NCI-H446 (cell line): ENCODE measurements at regions not wholly inside any gene's neighbourhood (a gene's known extent, or its start where the extent isn't known, plus 50 kb on each side); places are given as distances from the start of the nearest gene placed in this dataset.
"Not testable (repeated sequence)": the region's sequence is repeated elsewhere in the genome, so short reads cannot be mapped to it uniquely, and the experiment has no call there.

Source experiments
- DNase-seq, 2 experiments: peaks; one replicate each; lab custom pipeline; 2025; lab: John Stamatoyannopoulos, UW

DNA sequence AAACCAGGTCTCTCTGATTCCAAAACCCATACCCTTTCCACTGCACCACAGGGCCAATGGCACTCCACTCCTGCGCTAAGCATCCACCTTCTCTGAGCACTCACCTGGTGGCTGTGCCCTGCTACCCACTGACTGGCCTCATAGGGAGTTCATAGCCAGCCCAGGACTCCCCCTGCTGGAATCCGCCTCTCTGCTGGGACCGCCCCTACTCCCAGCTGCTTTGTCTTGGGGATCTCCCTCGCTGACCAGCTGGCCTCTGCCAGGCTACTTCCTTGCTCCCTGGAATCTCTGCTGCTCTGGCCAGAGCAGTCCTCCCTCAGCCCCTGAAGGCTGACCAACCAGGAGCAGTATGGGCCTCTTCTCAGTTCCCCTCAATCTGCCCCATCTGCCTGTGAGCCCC, 129.7 kb downstream of the FAXC start:
- DNase-seq = no peak

DNA sequence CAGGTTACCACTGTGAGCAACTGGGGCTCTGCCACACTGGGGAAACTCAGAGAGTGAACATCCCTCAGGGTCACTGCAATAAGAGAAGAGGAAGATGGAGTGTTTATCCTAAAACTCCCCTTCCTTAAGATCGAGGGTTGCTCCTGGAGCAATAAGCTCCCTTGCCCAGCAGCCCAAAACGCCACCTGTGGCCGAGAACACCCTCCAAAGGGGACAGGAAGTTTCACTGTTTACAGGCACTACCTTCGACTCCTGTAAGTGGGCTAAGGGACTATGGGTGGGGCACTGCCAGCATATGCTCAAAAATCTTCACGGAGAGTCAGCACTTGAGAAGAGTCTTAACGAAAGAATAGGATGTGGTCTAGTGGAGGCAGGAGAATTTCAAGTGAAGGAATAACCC, 132.5 kb downstream of the FAXC start:
- no peak for DNase-seq

DNA sequence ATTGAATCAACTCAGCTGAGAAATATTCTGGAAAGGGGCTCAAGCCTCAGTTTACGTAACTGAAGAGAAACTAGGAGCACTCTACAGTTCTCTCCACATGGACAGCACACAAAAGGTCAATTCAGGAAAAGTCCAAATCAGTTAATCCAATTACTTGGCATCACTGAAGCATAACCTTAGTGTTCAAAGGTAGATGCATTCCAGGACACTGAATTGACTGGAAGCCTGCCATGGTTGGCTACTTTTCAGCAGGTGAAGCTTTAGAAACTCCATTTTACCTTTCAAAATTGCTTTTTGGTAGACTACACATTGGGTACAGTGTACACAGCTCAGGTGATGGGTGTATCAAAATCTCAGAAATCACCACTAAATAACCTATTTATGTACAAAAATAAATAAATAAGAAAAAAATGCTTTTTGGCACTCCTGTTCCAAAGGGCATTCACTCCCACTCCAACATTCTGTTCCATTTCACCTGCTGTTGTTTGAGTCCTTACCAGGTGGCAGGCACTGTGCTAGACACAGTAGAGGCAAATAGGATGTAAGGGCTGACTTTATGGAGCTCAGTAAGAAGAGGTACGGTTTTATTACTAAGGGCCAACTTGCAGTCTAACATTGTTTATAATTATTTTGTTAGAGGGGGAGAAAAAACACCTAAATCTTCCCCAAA, 153.4 kb downstream of the FAXC start:
- no peak for DNase-seq

DNA sequence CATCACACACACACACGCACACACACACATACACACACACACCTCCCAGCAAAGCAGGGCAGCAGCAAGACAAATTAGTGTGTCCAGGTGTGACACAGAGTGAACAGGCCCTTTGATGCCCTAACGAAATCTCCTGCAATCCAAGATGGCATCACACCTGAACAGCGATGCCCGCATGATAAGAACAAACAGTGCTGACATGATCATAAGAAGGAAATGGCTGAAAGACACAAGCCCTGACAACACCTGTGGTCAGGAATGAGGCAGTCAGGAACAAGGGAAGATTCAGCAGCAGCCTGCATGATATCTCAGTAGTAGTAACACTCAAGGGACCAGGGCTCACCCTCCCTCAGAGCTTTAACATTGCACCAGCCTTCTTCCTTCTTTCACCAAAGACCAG, 156.9 kb downstream of the FAXC start:
- DNase-seq = no peak

DNA sequence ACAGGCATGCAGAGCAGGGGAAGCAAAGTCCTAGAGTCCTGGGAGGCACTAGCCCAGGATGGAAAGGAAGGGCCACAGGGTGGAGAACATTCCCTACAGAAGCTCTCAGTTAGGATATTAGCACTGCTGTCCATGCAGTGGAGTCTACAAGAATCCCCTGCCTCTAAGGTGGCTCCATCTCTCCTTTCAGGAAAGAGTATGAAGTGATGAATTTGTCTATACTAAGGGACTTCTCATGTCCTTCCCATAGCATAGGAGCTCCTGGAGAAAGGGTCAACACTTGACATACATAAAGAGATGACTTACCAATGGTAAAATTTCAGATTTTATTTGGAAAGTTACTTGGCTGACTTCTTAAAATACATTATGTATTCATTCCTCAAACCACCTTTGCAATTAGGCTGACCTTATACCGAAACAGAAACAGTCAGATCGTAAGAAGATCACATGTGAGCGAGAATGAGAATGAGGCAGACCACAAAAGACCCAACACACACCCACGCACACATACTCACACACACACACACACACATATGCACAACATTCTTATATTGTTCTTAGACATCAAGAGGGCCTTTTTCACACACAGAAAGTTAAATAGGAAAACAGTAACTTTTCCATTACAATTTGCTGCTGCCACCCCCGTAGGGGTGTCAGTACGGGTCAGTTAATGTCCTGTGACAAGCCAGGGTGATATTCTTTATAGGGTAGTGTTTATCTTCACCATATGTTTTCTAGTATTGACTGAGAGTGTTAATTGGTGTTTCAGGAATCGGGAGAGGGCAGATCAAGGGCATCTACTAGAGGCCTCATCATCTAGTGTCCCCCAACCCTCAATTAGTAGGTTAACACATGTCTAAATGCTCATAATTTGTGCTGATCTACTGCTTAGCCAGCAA, 159.4 kb downstream of the FAXC start:
- DNase-seq = no peak

DNA sequence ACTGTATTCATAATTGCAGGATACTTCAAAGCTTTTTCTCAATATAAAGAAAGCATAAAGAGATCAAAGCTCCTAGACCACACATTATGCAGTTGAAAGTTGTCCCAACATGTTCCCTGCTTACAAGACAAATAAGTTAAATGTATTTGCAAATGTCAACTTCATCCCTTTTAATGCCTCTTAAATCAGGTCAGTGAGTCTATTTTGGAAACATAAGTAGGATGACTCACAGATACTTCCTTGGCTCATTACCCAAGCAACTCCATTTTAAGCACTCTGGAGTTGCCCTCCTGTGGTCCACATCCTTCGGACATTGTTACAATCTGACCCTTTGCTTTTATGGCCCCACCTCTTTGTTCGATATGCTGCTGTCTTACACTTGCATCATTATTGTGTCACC, 162.0 kb downstream of the FAXC start:
- no peak for DNase-seq

DNA sequence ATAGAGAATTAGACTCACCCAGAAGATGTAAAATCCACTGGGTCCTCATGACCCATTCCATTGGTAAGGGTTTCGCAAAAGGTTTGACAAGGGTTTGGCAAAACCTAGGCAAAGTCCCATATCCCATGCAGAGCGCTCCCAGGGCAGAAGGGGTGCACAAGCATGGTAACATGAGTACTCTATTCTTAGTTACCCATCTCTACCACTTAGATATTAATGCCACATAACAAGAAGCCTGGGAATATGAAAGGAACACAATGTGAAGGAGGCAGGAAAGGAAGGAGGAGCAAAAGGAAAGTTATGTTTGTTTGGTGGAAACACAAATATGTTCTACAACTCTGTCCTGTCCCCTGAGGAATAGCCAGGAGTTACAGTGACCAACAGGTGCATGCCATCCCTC, 163.1 kb downstream of the FAXC start:
- DNase-seq = no peak

DNA sequence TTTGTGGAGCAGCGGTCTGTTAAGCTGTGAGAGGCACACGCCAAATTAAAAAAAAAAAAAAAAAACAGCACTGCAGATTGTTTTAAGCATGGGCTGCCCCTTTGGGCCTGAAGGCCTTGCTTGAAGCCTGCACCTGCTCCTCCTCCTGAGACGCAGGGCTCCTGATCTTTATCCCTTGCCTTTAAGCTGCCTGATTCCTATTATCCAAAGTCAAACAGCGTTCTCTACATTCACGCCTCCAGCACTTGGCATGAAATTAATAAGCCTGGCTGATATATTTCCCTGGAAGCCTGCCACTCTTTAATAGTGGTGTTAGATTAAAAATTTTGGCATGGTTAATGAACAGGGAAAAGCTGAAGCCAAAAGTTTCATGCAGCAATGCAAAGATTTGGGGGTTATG, 163.9 kb downstream of the FAXC start:
- DNase-seq = peak; percentile 27 to 63

DNA sequence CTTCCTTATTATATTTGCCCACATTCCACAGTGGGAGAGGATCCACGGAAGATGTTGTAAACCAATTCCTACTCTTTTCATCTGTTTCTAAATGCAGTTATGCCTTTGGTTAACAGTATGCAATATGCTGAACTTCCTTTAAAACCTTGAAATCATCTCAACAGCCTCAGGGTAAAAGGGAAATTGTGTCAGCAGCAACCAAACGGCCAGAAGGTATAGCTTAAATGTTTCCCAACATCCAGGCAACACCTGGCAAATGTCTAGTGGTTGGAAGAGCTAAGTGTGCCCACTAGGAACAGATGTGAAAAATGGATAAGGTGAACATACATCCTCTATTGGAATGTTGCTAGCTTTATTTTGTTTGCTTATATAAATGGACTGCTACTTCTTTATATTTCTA, 164.8 kb downstream of the FAXC start:
- DNase-seq = no peak

DNA sequence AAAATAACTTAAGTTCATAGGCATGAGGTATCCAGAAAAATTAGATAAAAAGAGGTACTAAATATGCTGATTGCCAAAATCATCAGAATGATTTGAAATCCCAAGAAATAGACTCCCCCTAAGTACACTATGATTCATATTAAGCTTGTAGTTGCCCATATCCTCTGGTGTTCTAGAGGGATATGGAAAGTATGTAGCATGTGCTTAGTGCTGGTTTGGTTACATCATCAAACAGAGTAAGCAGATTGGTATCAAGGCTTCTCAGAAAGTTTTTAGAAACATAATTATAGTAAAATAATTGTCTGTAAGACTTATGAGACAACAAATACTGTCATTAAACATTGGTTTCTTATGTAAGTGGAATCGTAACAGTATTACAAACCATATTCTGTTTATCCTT, 166.4 kb downstream of the FAXC start:
- no peak for DNase-seq

DNA sequence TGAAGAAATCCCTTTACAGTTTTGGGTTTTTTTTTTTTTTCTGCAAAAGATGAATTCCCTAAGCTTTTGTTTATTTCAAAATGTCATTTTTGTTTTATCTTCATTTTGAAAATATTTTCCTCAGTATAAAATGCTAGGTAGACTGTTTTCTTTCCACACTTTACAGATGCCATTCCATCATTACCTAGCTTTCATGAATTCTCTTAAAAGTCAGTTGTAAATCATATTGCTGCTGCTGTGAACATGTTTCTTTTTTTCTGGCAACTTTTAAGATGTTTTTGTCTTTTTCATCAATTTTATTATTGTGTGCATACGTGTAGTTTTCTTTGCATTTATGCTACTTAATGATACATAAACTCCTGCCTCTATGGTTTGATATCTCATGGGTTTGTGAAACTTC, 168.3 kb downstream of the FAXC start:
- DNase-seq = no peak

DNA sequence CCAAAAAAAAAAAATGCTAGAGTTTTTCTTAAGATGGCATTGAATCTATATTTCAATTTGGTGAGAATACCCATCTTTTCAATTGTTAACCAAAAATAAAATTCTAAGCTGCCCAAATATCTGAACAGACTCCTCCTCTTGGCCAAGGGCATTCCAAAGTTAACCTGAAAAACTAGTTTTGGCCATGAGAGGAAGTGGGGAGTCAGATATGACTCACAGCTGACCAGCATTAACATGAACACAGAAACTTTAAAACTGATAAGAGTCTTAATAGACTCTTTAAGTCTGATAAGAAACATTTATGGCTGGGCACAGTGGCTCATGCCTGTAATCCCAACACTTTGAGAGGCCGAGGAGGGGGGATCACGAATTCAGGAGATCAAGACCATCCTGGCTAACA, 171.3 kb downstream of the FAXC start:
- no peak for DNase-seq

DNA sequence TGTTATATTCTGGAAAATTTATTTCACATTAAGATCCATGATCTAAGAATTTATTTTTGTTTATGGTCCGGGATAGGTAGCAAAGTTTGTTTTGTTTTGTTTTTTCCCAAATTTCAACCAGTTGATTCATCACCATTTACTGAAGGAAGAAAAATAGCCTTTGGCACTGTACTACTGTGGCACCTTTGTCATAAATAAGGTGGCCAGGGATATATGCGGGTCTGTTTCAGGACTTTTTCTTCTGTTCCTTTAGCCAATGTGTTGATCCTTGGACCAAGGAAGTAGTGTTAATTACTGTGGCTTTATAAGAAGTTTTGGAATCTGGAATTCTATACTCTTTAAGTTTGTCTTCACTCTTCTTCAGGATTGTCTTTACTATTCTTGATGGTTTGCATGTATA, 171.7 kb downstream of the FAXC start:
- no peak for DNase-seq

DNA sequence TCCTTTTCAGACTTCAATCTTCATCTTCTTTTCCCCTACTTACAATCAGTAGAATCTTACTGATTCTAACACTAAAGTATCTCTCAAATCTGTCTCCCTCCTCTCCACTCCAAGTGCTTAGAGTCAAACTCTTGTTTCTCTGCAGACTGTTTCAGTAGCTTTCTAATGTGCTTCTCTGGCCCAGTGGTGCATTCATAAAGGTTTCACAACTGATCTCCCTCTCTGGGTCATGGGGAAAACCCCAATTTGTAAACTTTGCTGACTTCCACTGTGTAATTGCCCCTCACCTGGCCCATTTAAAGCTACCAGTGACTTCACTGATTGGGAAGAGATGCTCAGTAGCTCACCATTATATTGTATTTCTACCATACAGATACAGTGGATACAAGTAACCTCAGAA, 183.6 kb downstream of the FAXC start:
- no peak for DNase-seq

DNA sequence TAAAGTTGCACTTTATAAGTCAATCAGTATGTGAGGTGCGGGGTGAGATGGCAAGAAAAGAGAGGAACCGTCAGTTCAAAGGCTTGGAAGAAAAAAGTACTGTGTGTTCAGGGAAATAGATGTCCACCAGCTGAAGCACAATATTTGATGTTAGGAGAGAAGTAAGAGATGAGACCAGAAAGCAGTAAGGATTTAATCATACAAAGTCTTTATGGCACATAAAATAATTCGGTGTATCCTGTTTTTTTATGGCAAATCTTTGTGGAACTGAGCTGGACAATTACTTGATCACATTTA, 197.2 kb downstream of the FAXC start:
- no peak for DNase-seq

DNA sequence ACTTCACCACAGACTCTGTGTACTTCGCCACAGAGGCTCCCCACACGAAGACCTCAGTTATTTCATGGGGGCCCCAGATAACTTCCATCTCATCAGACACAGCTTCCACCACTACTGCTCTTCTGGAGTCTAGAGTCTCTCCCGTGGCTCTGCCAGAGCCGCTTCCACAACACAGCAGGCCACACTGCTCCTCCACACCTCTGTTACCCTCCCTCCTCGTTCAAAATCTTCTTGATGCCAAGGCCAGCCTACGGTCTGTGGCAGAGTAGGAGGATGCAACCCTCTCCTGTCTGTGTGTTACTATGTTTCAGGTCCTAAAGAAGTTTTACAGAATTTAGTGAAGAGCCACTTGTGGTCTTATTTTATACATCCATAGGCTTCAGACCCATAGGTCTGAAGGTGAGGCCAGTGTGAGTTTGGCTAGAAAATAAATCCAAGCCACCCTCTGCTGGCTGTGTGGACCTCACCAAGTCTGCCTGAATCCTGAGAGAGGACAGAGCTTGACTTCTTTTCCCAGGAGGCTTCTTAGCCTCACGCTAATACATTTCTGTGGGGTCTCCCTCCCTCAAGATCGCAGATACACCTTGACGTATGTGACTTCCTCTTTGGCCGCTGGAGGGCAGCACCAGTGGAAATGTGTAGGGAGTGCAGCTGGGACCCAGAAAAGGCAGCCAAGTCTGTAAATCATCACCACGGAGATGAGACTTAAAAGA, 197.7 kb downstream of the FAXC start:
- no peak for DNase-seq

DNA sequence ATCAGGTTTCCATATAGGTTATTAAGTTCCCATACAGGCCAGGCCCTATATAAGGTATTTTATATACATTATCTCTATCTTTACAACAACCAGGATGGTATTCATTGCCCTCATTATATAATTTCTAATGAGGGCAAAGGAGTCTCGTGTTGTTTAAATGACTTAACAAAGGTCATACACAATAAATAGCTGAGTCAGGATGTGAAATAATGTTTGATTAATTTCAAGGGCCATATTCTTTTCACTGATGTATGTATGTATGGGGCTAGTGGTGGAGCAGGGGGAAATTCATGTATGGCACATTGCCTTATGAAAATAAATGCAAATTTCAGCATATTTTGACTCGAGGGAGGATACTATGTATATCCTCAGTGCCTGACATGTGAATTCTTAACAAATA, 200.7 kb downstream of the FAXC start:
- no peak for DNase-seq

DNA sequence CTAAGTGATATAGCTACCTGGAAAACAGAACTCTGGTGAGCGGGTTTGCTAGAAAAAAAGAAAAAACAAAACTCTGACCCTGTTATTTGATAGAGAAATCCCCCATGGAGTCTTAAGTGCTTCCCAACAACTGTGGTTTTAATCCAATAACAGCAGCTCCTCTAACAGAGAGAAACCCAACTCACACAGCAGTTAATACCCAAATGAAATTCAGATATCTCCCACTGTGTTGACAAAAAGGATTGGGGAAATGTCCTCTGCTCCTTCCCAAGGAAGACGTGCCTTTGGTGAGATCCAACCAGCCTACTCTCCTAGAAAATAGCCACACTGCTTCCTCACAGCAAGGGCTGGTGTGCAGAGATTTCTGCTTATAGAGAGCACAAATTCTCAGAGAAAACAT, 200.4 kb upstream of the FBXL4 start:
- no peak for DNase-seq

DNA sequence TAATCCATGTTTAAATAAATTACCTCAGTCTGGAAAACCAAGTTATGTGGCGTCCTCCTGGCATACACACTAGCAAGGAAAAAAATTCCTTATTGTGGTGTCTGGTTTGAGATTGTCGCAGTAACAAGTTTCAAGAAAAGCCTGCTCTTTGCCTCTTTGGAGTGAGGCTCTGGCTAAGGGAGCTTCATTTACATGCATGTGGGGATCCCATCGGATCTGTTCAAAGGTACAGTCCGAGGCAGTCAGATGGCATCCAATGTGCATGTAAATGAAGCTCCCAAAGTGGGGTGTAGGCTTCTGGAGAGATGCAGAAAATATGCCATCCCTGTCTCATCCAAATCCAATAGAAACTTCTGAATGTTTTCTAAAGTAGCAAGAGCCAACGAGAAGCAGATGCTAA, 199.5 kb upstream of the FBXL4 start:
- DNase-seq = no peak

DNA sequence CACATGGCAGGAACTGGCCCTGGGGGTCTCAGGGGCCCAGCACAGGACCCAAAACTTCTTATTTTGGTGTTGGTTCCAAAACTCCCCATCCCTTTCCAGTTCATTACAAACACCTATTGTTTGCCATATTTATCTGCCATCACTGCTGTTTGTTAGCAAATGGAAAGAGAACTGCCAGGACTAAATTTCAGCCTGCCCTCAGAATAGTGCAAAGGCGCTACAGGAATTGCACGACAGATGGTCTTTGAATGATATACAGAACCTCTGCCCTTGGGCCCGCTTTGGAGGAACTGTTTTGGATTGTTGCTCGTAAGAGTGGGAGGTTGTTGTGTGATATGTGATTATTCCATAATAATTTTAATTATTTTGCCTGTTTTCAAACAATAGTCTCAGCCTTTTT, 199.0 kb upstream of the FBXL4 start:
- peak in 1 of 2 experiments; percentile 32 for DNase-seq

DNA sequence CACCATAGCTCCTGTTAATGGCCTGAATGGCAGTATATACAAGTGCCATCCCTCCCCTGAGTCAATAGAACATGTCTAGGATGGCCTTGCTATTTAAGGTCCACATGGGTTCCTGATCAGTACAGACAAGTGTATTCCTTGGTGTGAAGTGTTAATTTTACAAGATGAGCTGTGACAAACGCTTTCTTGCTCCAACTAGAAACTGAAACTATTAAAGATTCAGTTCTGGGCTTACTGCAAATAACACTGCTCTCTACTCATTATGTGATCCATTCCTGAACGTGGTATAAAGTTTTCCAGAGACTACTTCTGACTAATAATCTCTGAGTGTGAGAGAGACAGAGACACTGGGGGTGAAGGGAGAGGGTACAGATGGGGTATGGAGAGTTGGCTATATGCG, 198.0 kb upstream of the FBXL4 start:
- no peak for DNase-seq

DNA sequence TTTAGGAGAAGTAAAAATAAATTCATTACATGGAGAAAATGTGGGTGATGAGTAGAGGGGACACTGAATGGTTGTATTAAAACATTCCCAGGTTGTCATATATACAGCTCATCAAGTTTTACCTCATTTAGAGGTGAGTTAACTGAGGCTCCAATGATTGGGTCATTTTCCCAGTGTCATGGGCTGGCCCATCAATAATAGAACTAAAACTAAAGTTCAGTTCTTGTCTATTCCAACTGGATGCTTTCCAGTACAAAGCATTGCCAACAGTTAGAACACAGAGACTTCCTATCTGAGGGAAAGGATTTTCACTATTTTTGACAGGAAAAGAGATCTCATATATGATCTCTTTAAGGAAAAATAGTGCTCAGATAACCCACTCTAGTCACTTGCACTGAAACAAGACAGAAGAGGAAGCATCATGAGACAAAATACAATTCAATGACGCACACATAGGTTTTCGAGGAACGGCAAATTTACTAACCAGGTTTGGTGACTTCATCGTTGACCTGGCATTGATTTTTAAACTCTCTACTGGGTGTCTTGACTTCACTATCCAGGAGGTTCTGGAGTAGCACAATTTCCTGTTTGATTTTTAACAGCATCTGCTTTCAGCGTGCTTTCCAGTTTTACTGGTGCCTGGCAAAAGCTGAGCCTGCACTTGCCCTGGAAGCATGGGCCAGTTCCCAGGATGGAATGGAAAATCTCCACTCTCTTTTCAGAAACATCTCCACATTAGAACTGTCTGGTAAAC, 195.5 kb upstream of the FBXL4 start:
- peak in 1 of 2 experiments; percentile 27 for DNase-seq

DNA sequence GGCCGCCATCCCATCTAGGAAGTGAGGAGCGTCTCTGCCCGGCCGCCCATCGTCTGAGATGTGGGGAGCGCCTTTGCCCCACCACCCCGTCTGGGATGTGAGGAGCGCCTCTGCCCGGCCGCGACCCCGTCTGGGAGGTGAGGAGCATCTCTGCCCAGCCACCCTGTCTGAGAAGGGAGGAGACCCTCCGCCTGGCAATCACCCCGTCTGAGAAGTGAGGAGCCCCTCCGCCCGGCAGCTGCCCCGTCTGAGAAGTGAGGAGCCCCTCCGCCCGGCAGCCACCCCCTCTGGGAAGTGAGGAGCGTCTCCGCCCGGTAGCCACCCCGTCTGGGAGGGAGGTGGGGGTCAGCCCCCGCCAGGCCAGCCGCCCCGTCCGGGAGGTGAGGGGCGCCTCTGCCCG, 194.2 kb upstream of the FBXL4 start:
- not testable (repeated sequence) for DNase-seq
